Gastrocnemius medialis (tissue), 4 donors: ENCODE measurements at regions not wholly inside any gene's neighbourhood (a gene's known extent, or its start where the extent isn't known, plus 50 kb on each side); places are given as distances from the start of the nearest gene placed in this dataset.

Experiments
- ATAC-seq, 2 donors: fragments of 150-250 bp; one replicate each; pipeline ENCODE4 v1.9.1; 2016
- DNase-seq, 2 donors: peaks; one replicate each; pipeline ENCODE4 v3.0.0-alpha.2; 2019
- H3K27ac ChIP-seq, 4 donors: fragments of 200-600 bp; sonication (generic); 1 replicate in 1 of 4; 2 replicates in 3 of 4; pipeline ENCODE4 v1.5.1; 2016 to 2018; ENCODE audit warnings: mild to moderate bottlenecking in 2 of 4, moderate library complexity in 1 of 4
- H3K27me3 ChIP-seq, 3 donors: fragments of 200-600 bp; sonication (generic) in 2 of 3; 1 replicate in 1 of 3; 2 replicates in 2 of 3; pipeline versions ENCODE4 v1.5.1 to v1.6.0; 2016 to 2019; ENCODE audit warnings: mild to moderate bottlenecking in 1 of 3, moderate library complexity in 1 of 3
- H3K36me3 ChIP-seq, 2 donors: fragments of 200-600 bp; sonication (generic) in 1 of 2; one replicate each; pipeline ENCODE4 v1.5.1; 2017 to 2018
- H3K4me1 ChIP-seq, 2 donors: fragments of 200-600 bp; sonication (generic) in 1 of 2; one replicate each; pipeline ENCODE4 v1.5.1; 2016 to 2017; ENCODE audit warnings: mild to moderate bottlenecking in 2 of 2
- H3K4me3 ChIP-seq, 4 donors: fragments of 200-600 bp; sonication (generic) in 3 of 4; 1 replicate in 1 of 4; 2 replicates in 3 of 4; pipeline ENCODE4 v1.5.1; 2016 to 2019; ENCODE audit warnings: mild to moderate bottlenecking in 2 of 4
- H3K9me3 ChIP-seq, 3 donors: fragments of 200-600 bp; sonication (generic) in 2 of 3; 1 replicate in 1 of 3; 2 replicates in 2 of 3; pipeline ENCODE4 v1.5.1; 2016 to 2019
- POLR2A ChIP-seq, 2 donors: fragments of 450-650 bp; IDR thresholded peaks; one replicate each; pipeline ENCODE4 v1.6.1; 2017; ENCODE audit warnings: antibody characterized with exemption in 2 of 2, mild to moderate bottlenecking in 2 of 2, moderate library complexity in 2 of 2
- in situ Hi-C, 4 donors: fragments of 200-750 bp; cut with MboI; loops; one replicate each; pipeline versions ENCODE4 v1.15.0 to v1.8.0; 2017; ENCODE audit warnings: low sequenced_read_pairs in 4 of 4
- intact Hi-C: fragments of 100-400 bp; cut with DNase I; formaldehyde crosslinking; loops from one replicate; pipeline ENCODE4 v1.15.1; 2023; ENCODE audit warnings: low total_unique reads
- TF ChIP-seq, protein P1 (sequence below), 5 experiments: fragments of 450-650 bp in 3 of 5; fragments of 200-600 bp in 2 of 5; sonication (generic) in 2 of 5; IDR thresholded peaks in 4 of 5; conservative IDR thresholded peaks in 1 of 5; 1 replicate in 4 of 5; 2 replicates in 1 of 5; pipeline ENCODE4 v1.5.1; 2016 to 2019; ENCODE audit warnings: antibody characterized with exemption in 5 of 5, mild to moderate bottlenecking in 3 of 5, moderate library complexity in 3 of 5

GRCh38 chrX:140916872-140917271, 85.5 kb upstream of the SPANXB1 start:
- TF ChIP-seq POLR2A (IDR thresholded peaks at IDR 0.05) = no peak
- TF ChIP-seq, protein P1, sequence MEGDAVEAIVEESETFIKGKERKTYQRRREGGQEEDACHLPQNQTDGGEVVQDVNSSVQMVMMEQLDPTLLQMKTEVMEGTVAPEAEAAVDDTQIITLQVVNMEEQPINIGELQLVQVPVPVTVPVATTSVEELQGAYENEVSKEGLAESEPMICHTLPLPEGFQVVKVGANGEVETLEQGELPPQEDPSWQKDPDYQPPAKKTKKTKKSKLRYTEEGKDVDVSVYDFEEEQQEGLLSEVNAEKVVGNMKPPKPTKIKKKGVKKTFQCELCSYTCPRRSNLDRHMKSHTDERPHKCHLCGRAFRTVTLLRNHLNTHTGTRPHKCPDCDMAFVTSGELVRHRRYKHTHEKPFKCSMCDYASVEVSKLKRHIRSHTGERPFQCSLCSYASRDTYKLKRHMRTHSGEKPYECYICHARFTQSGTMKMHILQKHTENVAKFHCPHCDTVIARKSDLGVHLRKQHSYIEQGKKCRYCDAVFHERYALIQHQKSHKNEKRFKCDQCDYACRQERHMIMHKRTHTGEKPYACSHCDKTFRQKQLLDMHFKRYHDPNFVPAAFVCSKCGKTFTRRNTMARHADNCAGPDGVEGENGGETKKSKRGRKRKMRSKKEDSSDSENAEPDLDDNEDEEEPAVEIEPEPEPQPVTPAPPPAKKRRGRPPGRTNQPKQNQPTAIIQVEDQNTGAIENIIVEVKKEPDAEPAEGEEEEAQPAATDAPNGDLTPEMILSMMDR (IDR thresholded peaks at IDR 0.05 in 4 of 5, conservative IDR thresholded peaks at IDR 0.05 in 1 of 5) = no peak
- DNase-seq (no peak), ATAC-seq (no peak)
- H3K27ac ChIP-seq = no peak overlapping the region
- H3K27me3 ChIP-seq = no peaks in the 10 kb centered on the region
- no peaks in the 10 kb centered on the region for H3K9me3 ChIP-seq
- intact Hi-C loops (no loop called here), in situ Hi-C loops (no loop called here)
- H3K36me3 ChIP-seq = no peaks in the 10 kb centered on the region
- H3K4me1 ChIP-seq = no peaks in the 10 kb centered on the region
- no peak overlapping the region for H3K4me3 ChIP-seq

GRCh38 chrX:140917354-140918115, 84.9 kb upstream of the SPANXB1 start:
- TF ChIP-seq POLR2A (IDR thresholded peaks at IDR 0.05) = no peak
- TF ChIP-seq, protein P1 (IDR thresholded peaks at IDR 0.05 in 4 of 5, conservative IDR thresholded peaks at IDR 0.05 in 1 of 5) = no peak
- Histone ChIP-seq H3K27me3 (no peaks in the 10 kb centered on the region), H3K4me1 (no peaks in the 10 kb centered on the region), H3K27ac (no peak overlapping the region), H3K9me3 (no peaks in the 10 kb centered on the region), H3K4me3 (no peak overlapping the region), H3K36me3 (no peaks in the 10 kb centered on the region)
- in situ Hi-C loops (no loop called here), intact Hi-C loops (no loop called here)
- ATAC-seq (no peak), DNase-seq (no peak)

- no peak for DNase-seq
- H3K36me3 ChIP-seq = no peaks in the 10 kb centered on the region
- no peaks in the 10 kb centered on the region for H3K4me1 ChIP-seq
- intact Hi-C loops (no loop called here), in situ Hi-C loops (no loop called here)
- no peaks in the 10 kb centered on the region for H3K27me3 ChIP-seq
- H3K27ac ChIP-seq = no peak overlapping the region
- H3K9me3 ChIP-seq = no peaks in the 10 kb centered on the region
- TF ChIP-seq POLR2A (IDR thresholded peaks at IDR 0.05) = no peak
- TF ChIP-seq, protein P1 (IDR thresholded peaks at IDR 0.05 in 4 of 5, conservative IDR thresholded peaks at IDR 0.05 in 1 of 5) = peak in 1 of 5 experiments; percentile 39
- no peak overlapping the region for H3K4me3 ChIP-seq
- ATAC-seq = no peak
Measured at GRCh38 chrX:140918398-140919038, 83.9 kb upstream of the SPANXB1 start.

GRCh38 chrX:140920416-140920815, 82.0 kb upstream of the SPANXB1 start:
- Histone ChIP-seq H3K27ac (no peak overlapping the region), H3K4me1 (no peaks in the 10 kb centered on the region), H3K36me3 (no peaks in the 10 kb centered on the region), H3K9me3 (no peaks in the 10 kb centered on the region), H3K4me3 (no peak overlapping the region), H3K27me3 (no peaks in the 10 kb centered on the region)
- intact Hi-C loops (no loop called here), in situ Hi-C loops (no loop called here)
- DNase-seq (no peak), ATAC-seq (no peak)
- TF ChIP-seq, protein P1 (IDR thresholded peaks at IDR 0.05 in 4 of 5, conservative IDR thresholded peaks at IDR 0.05 in 1 of 5) = no peak
- TF ChIP-seq POLR2A (IDR thresholded peaks at IDR 0.05) = no peak
